ENCODE measurements at regions not wholly inside any gene's neighbourhood (a gene's known extent, or its start where the extent isn't known, plus 50 kb on each side); places are given as distances from the start of the nearest gene placed in this dataset.

DNA sequence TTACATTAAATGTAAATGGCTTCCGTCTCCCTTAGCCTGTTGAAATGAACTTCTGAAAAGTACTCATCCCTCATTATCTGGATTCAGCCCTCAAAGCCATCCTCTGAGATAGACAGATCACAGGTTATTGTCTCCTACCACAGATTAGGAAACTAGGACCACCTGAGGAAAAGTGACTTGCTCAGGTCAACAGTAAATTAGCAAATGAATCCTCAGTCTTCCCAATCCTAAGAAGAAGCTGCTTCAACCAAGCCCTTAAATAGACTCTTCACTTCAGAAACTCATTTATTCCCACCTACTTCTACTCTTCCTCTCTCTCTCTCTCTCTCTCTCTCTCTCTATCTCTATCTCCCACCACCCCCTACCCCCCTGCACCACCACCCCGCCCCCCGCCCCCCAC, 152.3 kb downstream of the DMRTA2 start:
- H3K79me2 ChIP-seq (ENCODE audit: insufficient read depth, low read length) = no peaks in the 10 kb centered on the region
- H3K27me3 Mint-ChIP-seq (ENCODE audit: low read depth in 3 of 3) = peaks cover 2 to 9% (median 6%) of the 10 kb centered on the region in 3 donors
- H3K27ac Mint-ChIP-seq = no peak overlapping the region
- H3K9ac ChIP-seq (ENCODE audit: insufficient read depth, low read length, poor library complexity, severe bottlenecking) = no peak overlapping the region
- DNase-seq = no peak
- no peak overlapping the region for H3K4me3 Mint-ChIP-seq
- peaks cover 14% of the 10 kb centered on the region for H3K4me1 Mint-ChIP-seq
- H3K9me3 Mint-ChIP-seq = no peaks in the 10 kb centered on the region
- H3K36me3 Mint-ChIP-seq = no peaks in the 10 kb centered on the region
- H4K20me1 ChIP-seq (ENCODE audit: insufficient read depth, low read length) = no peaks in the 10 kb centered on the region
- H3K27ac ChIP-seq (ENCODE audit: low read depth in 1 of 2, low read length in 2 of 2) = no peak overlapping the region
- intact Hi-C loops (cut with micrococcal nuclease) = no loop called here
- no CpG with 5 or more reads among the region's 3 CpGs for WGBS (ENCODE audit: insufficient coverage)
- no peaks in the 10 kb centered on the region for H3K36me3 ChIP-seq (replicated peaks in 1 of 2; ENCODE audit: control insufficient read depth in 1 of 2, insufficient read depth in 2 of 2, low read length in 2 of 2)
- no peak overlapping the region for H3K4me2 ChIP-seq (replicated peaks; ENCODE audit: extremely low read depth, low read length, poor library complexity, severe bottlenecking)
- H2AFZ ChIP-seq (ENCODE audit: insufficient read depth, low read depth, low read length, poor library complexity, severe bottlenecking) = no peak overlapping the region
- TF ChIP-seq, protein P1, sequence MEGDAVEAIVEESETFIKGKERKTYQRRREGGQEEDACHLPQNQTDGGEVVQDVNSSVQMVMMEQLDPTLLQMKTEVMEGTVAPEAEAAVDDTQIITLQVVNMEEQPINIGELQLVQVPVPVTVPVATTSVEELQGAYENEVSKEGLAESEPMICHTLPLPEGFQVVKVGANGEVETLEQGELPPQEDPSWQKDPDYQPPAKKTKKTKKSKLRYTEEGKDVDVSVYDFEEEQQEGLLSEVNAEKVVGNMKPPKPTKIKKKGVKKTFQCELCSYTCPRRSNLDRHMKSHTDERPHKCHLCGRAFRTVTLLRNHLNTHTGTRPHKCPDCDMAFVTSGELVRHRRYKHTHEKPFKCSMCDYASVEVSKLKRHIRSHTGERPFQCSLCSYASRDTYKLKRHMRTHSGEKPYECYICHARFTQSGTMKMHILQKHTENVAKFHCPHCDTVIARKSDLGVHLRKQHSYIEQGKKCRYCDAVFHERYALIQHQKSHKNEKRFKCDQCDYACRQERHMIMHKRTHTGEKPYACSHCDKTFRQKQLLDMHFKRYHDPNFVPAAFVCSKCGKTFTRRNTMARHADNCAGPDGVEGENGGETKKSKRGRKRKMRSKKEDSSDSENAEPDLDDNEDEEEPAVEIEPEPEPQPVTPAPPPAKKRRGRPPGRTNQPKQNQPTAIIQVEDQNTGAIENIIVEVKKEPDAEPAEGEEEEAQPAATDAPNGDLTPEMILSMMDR (IDR thresholded peaks at IDR 0.05) = no peak
- no peaks in the 10 kb centered on the region for H3K9me3 ChIP-seq (replicated peaks in 1 of 2; ENCODE audit: control insufficient read depth in 1 of 2, insufficient read depth in 1 of 2, low read length in 2 of 2)
- H3K4me1 ChIP-seq (ENCODE audit: control insufficient read depth in 1 of 2, insufficient read depth in 2 of 2, low read length in 2 of 2) = peaks cover 14 to 17% of the 10 kb centered on the region in 2 donors
- H3K4me3 ChIP-seq (replicated peaks in 1 of 3; ENCODE audit: low read depth in 2 of 3, low read length in 3 of 3) = no peak overlapping the region
- H3K27me3 ChIP-seq (ENCODE audit: control insufficient read depth in 2 of 2, insufficient read depth in 2 of 2, low read length in 2 of 2) = no peaks in the 10 kb centered on the region

DNA sequence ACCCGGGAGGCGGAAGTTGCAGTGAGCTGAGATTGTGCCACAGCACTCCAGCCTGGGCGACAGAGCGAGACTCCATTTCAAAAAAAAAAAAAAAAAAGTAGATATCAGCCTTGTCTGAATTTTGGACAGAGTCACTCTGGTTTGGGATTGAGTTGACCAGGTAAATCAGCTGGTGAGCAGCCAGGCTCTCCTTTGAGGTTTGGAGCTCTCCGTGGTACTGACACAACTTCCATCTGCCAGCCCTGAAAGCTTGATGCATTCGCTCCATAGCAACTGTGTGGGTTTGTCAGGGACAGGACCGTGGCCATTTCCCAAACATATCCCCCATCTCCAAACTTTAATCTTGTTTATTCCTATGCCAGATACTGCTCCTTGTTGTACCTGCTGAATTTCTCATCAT, 155.2 kb downstream of the DMRTA2 start:
- peaks cover 28 to 33% of the 10 kb centered on the region in 2 donors for H3K4me1 ChIP-seq (ENCODE audit: control insufficient read depth in 1 of 2, insufficient read depth in 2 of 2, low read length in 2 of 2)
- no peaks in the 10 kb centered on the region for H3K9me3 ChIP-seq (replicated peaks in 1 of 2; ENCODE audit: control insufficient read depth in 1 of 2, insufficient read depth in 1 of 2, low read length in 2 of 2)
- H3K27ac ChIP-seq (ENCODE audit: low read depth in 1 of 2, low read length in 2 of 2) = no peak overlapping the region
- Mint-ChIP-seq H3K4me3 (no peak overlapping the region), H3K9me3 (no peaks in the 10 kb centered on the region), H3K27me3 (ENCODE audit: low read depth in 3 of 3) (peaks cover 0 to 4% (median 1%) of the 10 kb centered on the region in 3 donors), H3K36me3 (no peaks in the 10 kb centered on the region), H3K4me1 (peaks cover 29% of the 10 kb centered on the region), H3K27ac (peak overlapping the region in 1 of 7 donors; percentile 32)
- no peak overlapping the region for H3K4me2 ChIP-seq (replicated peaks; ENCODE audit: extremely low read depth, low read length, poor library complexity, severe bottlenecking)
- H3K4me3 ChIP-seq (replicated peaks in 1 of 3; ENCODE audit: low read depth in 2 of 3, low read length in 3 of 3) = no peak overlapping the region
- H3K36me3 ChIP-seq (replicated peaks in 1 of 2; ENCODE audit: control insufficient read depth in 1 of 2, insufficient read depth in 2 of 2, low read length in 2 of 2) = no peaks in the 10 kb centered on the region
- H4K20me1 ChIP-seq (ENCODE audit: insufficient read depth, low read length) = no peaks in the 10 kb centered on the region
- H3K79me2 ChIP-seq (ENCODE audit: insufficient read depth, low read length) = no peaks in the 10 kb centered on the region
- no peak overlapping the region for H2AFZ ChIP-seq (ENCODE audit: insufficient read depth, low read depth, low read length, poor library complexity, severe bottlenecking)
- no CpG with 5 or more reads among the region's 7 CpGs for WGBS (ENCODE audit: insufficient coverage)
- TF ChIP-seq, protein P1 (IDR thresholded peaks at IDR 0.05) = no peak
- H3K27me3 ChIP-seq (ENCODE audit: control insufficient read depth in 2 of 2, insufficient read depth in 2 of 2, low read length in 2 of 2) = no peaks in the 10 kb centered on the region
- no peak overlapping the region for H3K9ac ChIP-seq (ENCODE audit: insufficient read depth, low read length, poor library complexity, severe bottlenecking)
- intact Hi-C loops (cut with micrococcal nuclease) = no loop called here
- no peak for DNase-seq

All from CD14-positive monocyte (primary cell).